Colonic mucosa (tissue), 4 donors: ENCODE measurements at regions not wholly inside any gene's neighbourhood (a gene's known extent, or its start where the extent isn't known, plus 50 kb on each side); places are given as distances from the start of the nearest gene placed in this dataset.

Source experiments
- DNase-seq: peaks from one replicate; pipeline ENCODE4 v3.0.0-alpha.2; 2020
- H3K27ac ChIP-seq: fragments of 200-600 bp; one replicate; pipeline ENCODE4 v1.8.0; 2021
- H3K27me3 ChIP-seq: fragments of 200-600 bp; one replicate; pipeline ENCODE4 v1.8.0; 2021
- H3K36me3 ChIP-seq: fragments of 200-600 bp; one replicate; pipeline ENCODE4 v1.8.0; 2021
- H3K4me1 ChIP-seq: fragments of 200-600 bp; one replicate; pipeline ENCODE4 v1.8.0; 2021; ENCODE audit warnings: mild to moderate bottlenecking
- H3K4me3 ChIP-seq: fragments of 200-600 bp; one replicate; pipeline ENCODE4 v1.8.0; 2021
- H3K9ac ChIP-seq, 2 donors: one replicate each; pipeline ENCODE4 v1.7.0; 2013; ENCODE audit warnings: control low read depth in 2 of 2, low read depth in 2 of 2, low read length in 2 of 2
- H3K9me3 ChIP-seq: fragments of 200-600 bp; one replicate; pipeline ENCODE4 v1.8.0; 2021
- intact Hi-C: fragments of 100-400 bp; cut with DNase I; formaldehyde crosslinking; loops from one replicate; pipeline ENCODE4 v1.14.1; 2022
- TF ChIP-seq, protein P1 (sequence below): fragments of 200-600 bp; IDR thresholded peaks from one replicate; pipeline ENCODE4 v1.8.0; 2022; ENCODE audit warnings: antibody characterized with exemption, mild to moderate bottlenecking
- donor health status: healthy.
- donor health status: DM: no; HTN: no; CAD: no.
- donor health status: DM: no; HTN: no; CAD: no.

DNA sequence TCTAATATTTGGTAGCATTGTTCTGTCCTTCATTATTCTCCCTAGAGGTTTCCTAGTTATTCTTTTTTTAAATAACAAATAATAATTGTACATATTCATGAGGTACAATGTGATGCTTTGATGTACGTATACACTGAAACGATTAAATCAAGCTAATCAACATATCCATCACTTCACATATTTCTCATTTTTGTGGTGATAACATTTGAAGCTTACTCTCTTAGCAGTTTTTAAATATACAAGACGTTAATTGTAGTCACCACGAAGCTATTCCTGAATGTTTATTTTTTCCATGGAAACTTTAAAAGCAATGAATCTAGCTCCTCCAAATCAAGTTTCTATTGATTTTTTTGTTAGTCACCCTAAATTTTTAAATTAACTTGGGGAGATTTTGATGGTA, 81.1 kb upstream of the PRNP start:
- Histone ChIP-seq H3K4me1 (no peaks in the 10 kb centered on the region), H3K4me3 (no peak overlapping the region), H3K9ac (no peak overlapping the region), H3K9me3 (no peaks in the 10 kb centered on the region), H3K36me3 (no peaks in the 10 kb centered on the region), H3K27ac (no peak overlapping the region), H3K27me3 (no peaks in the 10 kb centered on the region)
- intact Hi-C loops = no loop called here
- DNase-seq = no peak
- TF ChIP-seq, protein P1, sequence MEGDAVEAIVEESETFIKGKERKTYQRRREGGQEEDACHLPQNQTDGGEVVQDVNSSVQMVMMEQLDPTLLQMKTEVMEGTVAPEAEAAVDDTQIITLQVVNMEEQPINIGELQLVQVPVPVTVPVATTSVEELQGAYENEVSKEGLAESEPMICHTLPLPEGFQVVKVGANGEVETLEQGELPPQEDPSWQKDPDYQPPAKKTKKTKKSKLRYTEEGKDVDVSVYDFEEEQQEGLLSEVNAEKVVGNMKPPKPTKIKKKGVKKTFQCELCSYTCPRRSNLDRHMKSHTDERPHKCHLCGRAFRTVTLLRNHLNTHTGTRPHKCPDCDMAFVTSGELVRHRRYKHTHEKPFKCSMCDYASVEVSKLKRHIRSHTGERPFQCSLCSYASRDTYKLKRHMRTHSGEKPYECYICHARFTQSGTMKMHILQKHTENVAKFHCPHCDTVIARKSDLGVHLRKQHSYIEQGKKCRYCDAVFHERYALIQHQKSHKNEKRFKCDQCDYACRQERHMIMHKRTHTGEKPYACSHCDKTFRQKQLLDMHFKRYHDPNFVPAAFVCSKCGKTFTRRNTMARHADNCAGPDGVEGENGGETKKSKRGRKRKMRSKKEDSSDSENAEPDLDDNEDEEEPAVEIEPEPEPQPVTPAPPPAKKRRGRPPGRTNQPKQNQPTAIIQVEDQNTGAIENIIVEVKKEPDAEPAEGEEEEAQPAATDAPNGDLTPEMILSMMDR = no peak

DNA sequence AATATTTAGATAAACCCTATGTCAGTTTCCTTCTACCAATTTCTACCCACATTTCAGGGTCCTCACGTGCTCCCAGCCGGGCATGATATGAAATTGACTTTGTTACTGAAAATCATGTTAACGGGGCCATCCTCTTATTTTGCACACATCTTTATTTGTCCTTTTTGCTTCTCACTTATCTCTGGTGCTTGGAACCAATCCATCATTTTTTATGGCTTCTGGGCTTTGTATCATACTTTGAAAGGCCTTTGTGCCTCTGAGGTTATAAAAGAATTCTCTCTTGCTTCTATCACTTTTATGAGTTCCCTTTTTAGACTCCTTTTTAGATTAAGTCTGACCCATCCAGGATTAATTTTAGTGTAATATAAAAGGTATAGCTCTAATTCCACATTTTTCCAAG, 81.7 kb upstream of the PRNP start:
- intact Hi-C loops = no loop called here
- Histone ChIP-seq H3K9me3 (no peaks in the 10 kb centered on the region), H3K9ac (no peak overlapping the region), H3K36me3 (no peaks in the 10 kb centered on the region), H3K27ac (no peak overlapping the region), H3K4me1 (no peaks in the 10 kb centered on the region), H3K27me3 (no peaks in the 10 kb centered on the region), H3K4me3 (no peak overlapping the region)
- no peak for DNase-seq
- TF ChIP-seq, protein P1 = no peak

DNA sequence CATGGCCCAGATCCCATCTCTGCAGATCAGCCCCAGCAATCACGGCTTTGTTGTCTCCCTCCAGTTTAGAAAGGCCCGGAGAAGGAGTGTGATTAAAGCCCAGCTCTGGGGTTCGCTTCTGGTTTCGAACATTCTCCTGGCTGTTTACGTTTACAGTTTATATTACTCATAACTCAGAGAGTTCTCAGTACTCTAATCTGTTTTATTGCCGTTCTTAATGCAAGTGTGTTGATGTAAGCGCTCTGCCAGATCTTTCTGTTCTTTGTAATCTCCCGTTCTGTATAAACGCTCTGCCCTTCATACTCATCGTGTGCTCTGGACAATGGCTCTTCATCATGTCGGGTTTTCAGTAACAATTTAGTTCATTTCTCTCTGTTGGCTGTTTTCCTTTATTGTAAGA, 82.5 kb upstream of the PRNP start:
- no peaks in the 10 kb centered on the region for H3K27me3 ChIP-seq
- intact Hi-C loops = no loop called here

DNA sequence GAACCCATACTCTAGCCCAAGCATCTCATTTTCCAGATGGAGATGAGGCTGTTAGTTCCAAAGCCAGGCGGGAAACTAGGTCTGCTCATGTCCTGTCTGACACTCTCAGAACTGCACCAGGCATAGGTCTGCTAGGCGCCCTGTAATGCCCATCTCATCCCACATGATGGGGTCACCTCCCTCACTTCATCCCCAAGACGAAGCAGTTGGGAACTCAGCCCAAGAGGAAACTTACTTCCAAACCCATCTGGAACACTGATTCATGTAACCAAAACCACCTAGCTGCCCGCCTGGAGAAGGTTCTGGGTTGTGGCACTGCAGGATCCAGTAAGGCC, 84.0 kb upstream of the PRNP start:
- intact Hi-C loops = no loop called here
- Histone ChIP-seq H3K4me1 (no peaks in the 10 kb centered on the region), H3K9me3 (no peaks in the 10 kb centered on the region), H3K36me3 (no peaks in the 10 kb centered on the region), H3K9ac (no peak overlapping the region), H3K4me3 (no peak overlapping the region), H3K27ac (no peak overlapping the region), H3K27me3 (no peaks in the 10 kb centered on the region)
- DNase-seq = no peak
- TF ChIP-seq, protein P1 = no peak

More for the DNA sequence above, 82.5 kb upstream of the PRNP start:
- TF ChIP-seq, protein P1 = no peak
- Histone ChIP-seq H3K9ac (no peak overlapping the region), H3K36me3 (no peaks in the 10 kb centered on the region), H3K4me1 (no peaks in the 10 kb centered on the region), H3K27ac (no peak overlapping the region), H3K4me3 (no peak overlapping the region), H3K9me3 (no peaks in the 10 kb centered on the region)
- DNase-seq = no peak

DNA sequence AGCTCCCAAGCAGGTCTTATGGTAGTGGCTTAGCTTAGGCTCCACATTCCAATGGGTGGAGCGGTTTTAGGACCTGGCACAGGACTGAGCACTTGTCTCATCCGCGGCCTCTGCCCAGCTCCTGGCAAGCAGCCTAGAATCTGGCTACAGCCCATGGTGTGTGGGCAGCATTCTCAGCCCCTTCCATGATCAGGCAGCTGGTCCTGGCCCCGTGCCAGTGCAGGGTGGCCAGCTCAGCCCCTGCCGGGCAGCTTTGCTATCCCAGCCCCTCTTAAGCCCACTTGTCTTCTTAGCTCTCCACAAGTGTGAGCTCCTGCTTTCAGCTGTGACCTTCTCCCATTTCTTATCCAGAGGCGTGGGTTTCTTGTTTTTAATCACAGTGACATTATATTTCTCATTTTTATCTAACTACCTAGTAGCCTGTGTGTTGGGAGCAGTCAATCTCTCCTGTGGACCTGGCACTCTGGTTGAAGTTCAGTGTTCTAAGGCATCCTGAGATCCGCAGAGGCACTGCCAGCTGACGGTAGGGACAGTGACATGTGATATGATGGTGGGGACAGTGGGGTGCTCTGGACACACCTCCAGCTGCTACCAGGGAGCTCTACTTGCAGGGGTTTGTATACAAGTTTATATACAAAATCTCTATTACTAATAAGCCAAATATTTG, 84.5 kb upstream of the PRNP start:
- H3K4me1 ChIP-seq = no peaks in the 10 kb centered on the region
- no peak overlapping the region for H3K27ac ChIP-seq
- no peaks in the 10 kb centered on the region for H3K36me3 ChIP-seq
- H3K9me3 ChIP-seq = no peaks in the 10 kb centered on the region
- no peak overlapping the region for H3K4me3 ChIP-seq
- intact Hi-C loops = no loop called here
- no peak for DNase-seq
- no peaks in the 10 kb centered on the region for H3K27me3 ChIP-seq
- H3K9ac ChIP-seq = no peak overlapping the region
- TF ChIP-seq, protein P1 = no peak
